Mesenchymal stem cell (in vitro differentiated cells and primary cell): ENCODE measurements at regions not wholly inside any gene's neighbourhood (a gene's known extent, or its start where the extent isn't known, plus 50 kb on each side); places are given as distances from the start of the nearest gene placed in this dataset.

Experiments
- DNase-seq: peaks from one replicate; pipeline ENCODE4 v3.0.0-alpha.2; 2013
- H2AFZ ChIP-seq: one replicate; pipeline ENCODE4 v1.6.1; 2013; ENCODE audit warnings: low read depth, mild to moderate bottlenecking, control low read depth, inconsistent platforms, low read length, moderate library complexity
- H2AK5ac ChIP-seq: 2 replicates; pipeline ENCODE4 v1.6.1; 2013; ENCODE audit warnings: low read length, moderate library complexity, mild to moderate bottlenecking, inconsistent platforms; ENCODE audit not compliant: severe bottlenecking
- H2BK120ac ChIP-seq: one replicate; pipeline ENCODE4 v1.6.1; 2013; ENCODE audit warnings: low read depth, mild to moderate bottlenecking, inconsistent platforms, low read length, moderate library complexity
- H2BK12ac ChIP-seq, 2 experiments: one replicate each; pipeline ENCODE4 v1.6.1; 2013; ENCODE audit warnings: inconsistent platforms in 2 of 2, low read length in 2 of 2, mild to moderate bottlenecking in 2 of 2, moderate library complexity in 2 of 2, control low read depth in 1 of 2
- H2BK15ac ChIP-seq: one replicate; pipeline ENCODE4 v1.6.1; 2013; ENCODE audit warnings: mild to moderate bottlenecking, low read depth, inconsistent platforms; ENCODE audit not compliant: poor library complexity, severe bottlenecking
- H2BK5ac ChIP-seq: 2 replicates; pipeline ENCODE4 v1.6.1; 2013; ENCODE audit warnings: low read depth, mild to moderate bottlenecking, low read length, control low read depth, inconsistent platforms; ENCODE audit not compliant: poor library complexity, severe bottlenecking
- H3K14ac ChIP-seq, 2 experiments: one replicate each; pipeline ENCODE4 v1.6.1; 2013; ENCODE audit warnings: inconsistent platforms in 2 of 2, low read length in 2 of 2, control low read depth in 1 of 2, mild to moderate bottlenecking in 1 of 2, moderate library complexity in 1 of 2
- H3K18ac ChIP-seq, 2 experiments: one replicate each; pipeline ENCODE4 v1.6.1; 2013; ENCODE audit warnings: inconsistent platforms in 2 of 2, low read length in 2 of 2, control low read depth in 1 of 2, low read depth in 1 of 2, mild to moderate bottlenecking in 1 of 2
- H3K23ac ChIP-seq, 2 experiments: one replicate each; pipeline ENCODE4 v1.6.1; 2013; ENCODE audit warnings: inconsistent platforms in 2 of 2, low read length in 2 of 2, mild to moderate bottlenecking in 2 of 2, moderate library complexity in 2 of 2, control low read depth in 1 of 2
- H3K27ac ChIP-seq: 2 replicates; pipeline ENCODE4 v1.5.1; 2013; ENCODE audit warnings: mild to moderate bottlenecking, moderate library complexity, low read length, control low read depth, inconsistent platforms; ENCODE audit not compliant: poor library complexity, severe bottlenecking
- H3K27me3 ChIP-seq, 2 experiments: 2 replicates each; pipeline versions ENCODE4 v1.6.1 to v1.7.0; 2013; ENCODE audit warnings: low read length in 2 of 2, mild to moderate bottlenecking in 2 of 2, moderate library complexity in 2 of 2, control low read depth in 1 of 2, inconsistent platforms in 1 of 2; ENCODE audit not compliant: control insufficient read depth in 1 of 2, insufficient read depth in 1 of 2
- H3K36me3 ChIP-seq, 2 experiments: 2 replicates each; pipeline versions ENCODE4 v1.6.1 to v1.7.0; 2013; ENCODE audit warnings: low read length in 2 of 2, control low read depth in 1 of 2, inconsistent platforms in 1 of 2, low read depth in 1 of 2, mild to moderate bottlenecking in 1 of 2; ENCODE audit not compliant: insufficient read depth in 2 of 2, control insufficient read depth in 1 of 2
- H3K4ac ChIP-seq, 2 experiments: one replicate each; pipeline ENCODE4 v1.6.1; 2013; ENCODE audit warnings: inconsistent platforms in 2 of 2, low read length in 2 of 2, mild to moderate bottlenecking in 2 of 2, moderate library complexity in 2 of 2, control low read depth in 1 of 2, low read depth in 1 of 2
- H3K4me1 ChIP-seq: 2 replicates; pipeline ENCODE4 v1.6.1; 2013; ENCODE audit warnings: low read depth, low read length, control low read depth; ENCODE audit not compliant: control insufficient read depth, insufficient read depth
- H3K4me2 ChIP-seq: 2 replicates; pipeline ENCODE4 v1.6.1; 2013; ENCODE audit warnings: low read length, mild to moderate bottlenecking, inconsistent platforms; ENCODE audit not compliant: poor library complexity, severe bottlenecking
- H3K4me3 ChIP-seq, 2 experiments: 2 replicates each; pipeline versions ENCODE4 v1.5.1 to v1.7.0; 2013; ENCODE audit warnings: low read length in 2 of 2, mild to moderate bottlenecking in 2 of 2, control low read depth in 1 of 2, low read depth in 1 of 2; ENCODE audit not compliant: insufficient read depth in 1 of 2
- H3K79me1 ChIP-seq: replicated peaks from 2 replicates; pipeline ENCODE4 v1.6.1; 2013; ENCODE audit warnings: mild to moderate bottlenecking, control low read depth, low read length, inconsistent platforms; ENCODE audit not compliant: poor library complexity, severe bottlenecking
- H3K9ac ChIP-seq: 2 replicates; pipeline ENCODE4 v1.7.0; 2013; ENCODE audit warnings: mild to moderate bottlenecking, low read length, moderate library complexity
- H3K9me3 ChIP-seq: 2 replicates; pipeline ENCODE4 v1.7.0; 2013; ENCODE audit warnings: mild to moderate bottlenecking, low read length; ENCODE audit not compliant: control insufficient read depth
- H4K8ac ChIP-seq: one replicate; pipeline ENCODE4 v1.6.1; 2013; ENCODE audit warnings: inconsistent platforms, mild to moderate bottlenecking, low read length, moderate library complexity
- H4K91ac ChIP-seq: one replicate; pipeline ENCODE4 v1.6.1; 2013; ENCODE audit warnings: mild to moderate bottlenecking, low read length, inconsistent platforms
- WGBS: methylation state at CpG from one replicate; pipeline ENCODE4 v1.1.7; 2013; ENCODE audit warnings: mixed read lengths; 5-methylcytosine and 5-hydroxymethylcytosine counted together

DNA sequence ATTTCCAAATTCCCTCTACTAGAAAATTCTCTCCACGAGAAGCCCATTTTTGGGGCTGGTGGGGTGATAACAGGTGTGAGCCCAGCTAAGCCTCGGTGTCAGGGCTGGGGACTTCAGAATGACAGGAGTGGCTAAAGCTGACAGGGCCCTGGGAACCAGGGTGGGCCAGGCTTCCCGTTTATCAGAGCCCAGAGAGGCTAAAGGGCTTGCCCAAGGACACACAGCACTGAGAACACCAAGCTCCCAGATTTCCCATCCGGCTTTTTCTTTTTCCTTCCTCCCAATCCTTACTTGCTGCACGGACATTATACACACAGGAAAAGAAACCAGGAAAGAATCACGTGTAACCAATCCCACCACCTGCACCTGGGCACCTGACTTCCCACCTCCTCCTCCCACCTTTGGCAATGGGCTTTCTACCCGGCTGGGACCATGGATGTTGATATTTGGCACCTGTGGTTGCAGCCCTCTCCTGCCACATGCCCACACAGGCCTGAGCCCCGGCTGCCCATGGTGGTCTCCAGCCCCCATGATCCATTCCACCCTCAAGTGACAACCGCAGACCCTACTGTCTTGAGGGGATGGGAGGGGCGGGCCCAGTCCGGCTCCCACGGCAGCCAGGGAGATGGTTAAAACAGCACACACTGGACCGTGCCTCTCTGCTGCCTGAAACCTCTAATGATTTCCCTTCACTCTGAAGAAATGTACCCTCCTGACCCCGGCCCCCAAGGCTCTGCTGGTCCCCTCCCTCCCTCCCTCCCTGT lies 78.9 kb downstream of the ENGASE start:
- H3K14ac ChIP-seq: no peak overlapping the region
- peaks cover 5 to 50% of the 10 kb centered on the region in 2 experiments for H3K27me3 ChIP-seq
- WGBS: 71% methylated on average over 14 of the region's 14 CpGs
- H2BK5ac ChIP-seq: no peak overlapping the region
- no peak for DNase-seq
- H3K36me3 ChIP-seq: no peaks in the 10 kb centered on the region
- peak overlapping the region; percentile 42 for H4K8ac ChIP-seq
- no peak overlapping the region for H3K23ac ChIP-seq
- H3K27ac ChIP-seq: no peak overlapping the region
- H2BK12ac ChIP-seq: no peak overlapping the region
- no peak overlapping the region for H3K4ac ChIP-seq
- H3K4me2 ChIP-seq: no peak overlapping the region
- H2AK5ac ChIP-seq: no peak overlapping the region
- no peaks in the 10 kb centered on the region for H3K79me1 ChIP-seq
- no peak overlapping the region for H2BK120ac ChIP-seq
- no peak overlapping the region for H4K91ac ChIP-seq
- H2BK15ac ChIP-seq: no peak overlapping the region
- no peak overlapping the region for H3K4me3 ChIP-seq
- no peak overlapping the region for H3K18ac ChIP-seq
- H3K9ac ChIP-seq: no peak overlapping the region
- H3K9me3 ChIP-seq: no peaks in the 10 kb centered on the region
- H3K4me1 ChIP-seq: no peaks in the 10 kb centered on the region
- no peak overlapping the region for H2AFZ ChIP-seq

DNA sequence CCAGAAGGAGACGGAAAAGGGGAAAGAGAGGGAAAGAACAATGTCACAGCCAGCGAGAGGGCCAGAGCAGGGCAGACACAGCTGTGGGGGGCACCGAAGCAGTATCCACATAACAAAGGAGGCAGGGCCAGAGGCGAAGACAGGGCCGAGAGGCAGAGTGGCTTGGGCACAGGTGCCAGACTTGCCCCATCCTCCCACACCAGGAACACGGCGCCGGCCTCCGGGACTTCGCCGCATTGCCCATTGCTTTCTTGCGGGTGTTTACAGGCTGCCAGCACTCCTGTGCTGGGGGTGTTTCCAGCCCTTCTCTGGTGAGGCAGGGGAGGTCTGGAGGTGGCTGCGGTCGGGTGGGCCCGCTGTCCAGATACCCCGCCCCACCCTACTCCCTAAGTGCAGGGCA lies 78.0 kb downstream of the ENGASE start:
- Histone ChIP-seq H3K14ac (no peak overlapping the region), H3K23ac (no peak overlapping the region), H2BK5ac (no peak overlapping the region), H2AK5ac (no peak overlapping the region), H4K91ac (no peak overlapping the region), H3K9ac (no peak overlapping the region), H3K36me3 (no peaks in the 10 kb centered on the region), H2AFZ (no peak overlapping the region), H3K4me2 (no peak overlapping the region), H3K79me1 (no peaks in the 10 kb centered on the region), H3K18ac (no peak overlapping the region), H2BK15ac (no peak overlapping the region), H3K4ac (no peak overlapping the region), H3K27me3 (peaks cover 5 to 48% of the 10 kb centered on the region in 2 experiments), H3K9me3 (no peaks in the 10 kb centered on the region), H2BK120ac (no peak overlapping the region), H4K8ac (no peak overlapping the region), H3K27ac (no peak overlapping the region), H3K4me3 (no peak overlapping the region), H2BK12ac (no peak overlapping the region), H3K4me1 (no peaks in the 10 kb centered on the region)
- 65% methylated on average over 16 of the region's 16 CpGs for WGBS
- DNase-seq: no peak

DNA sequence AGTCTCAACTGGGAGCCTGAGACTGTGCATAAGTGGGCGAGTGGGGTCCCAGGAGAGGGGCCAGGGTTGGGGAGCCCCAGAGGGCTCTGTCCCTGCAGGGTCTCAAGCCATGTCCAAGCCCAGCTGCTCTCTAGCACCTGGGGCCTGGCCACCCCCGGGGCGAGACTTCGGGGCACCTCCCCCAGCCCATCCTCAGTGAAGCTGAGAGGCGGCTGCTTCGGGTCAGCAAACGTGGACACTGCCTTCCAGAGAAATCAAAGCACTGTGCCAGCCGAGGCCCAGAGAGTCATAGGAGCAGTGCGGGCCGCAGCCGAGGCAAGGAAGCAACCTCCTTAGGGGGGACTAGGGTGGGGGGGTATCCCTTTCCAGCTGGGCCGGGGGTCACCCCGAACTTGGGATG lies 77.5 kb downstream of the ENGASE start:
- H3K4me2 ChIP-seq: no peak overlapping the region
- H3K4ac ChIP-seq: no peak overlapping the region
- no peak overlapping the region for H3K14ac ChIP-seq
- H3K79me1 ChIP-seq: no peaks in the 10 kb centered on the region
- no peak for DNase-seq
- H4K91ac ChIP-seq: no peak overlapping the region
- no peak overlapping the region for H2AFZ ChIP-seq
- H2BK12ac ChIP-seq: no peak overlapping the region
- H2BK120ac ChIP-seq: no peak overlapping the region
- no peak overlapping the region for H3K23ac ChIP-seq
- no peak overlapping the region for H2BK15ac ChIP-seq
- no peak overlapping the region for H3K18ac ChIP-seq
- H3K9me3 ChIP-seq: no peaks in the 10 kb centered on the region
- no peaks in the 10 kb centered on the region for H3K4me1 ChIP-seq
- H3K4me3 ChIP-seq: no peak overlapping the region
- H3K27me3 ChIP-seq: peaks cover 5 to 45% of the 10 kb centered on the region in 2 experiments
- no peak overlapping the region for H3K9ac ChIP-seq
- 51% methylated on average over 12 of the region's 13 CpGs for WGBS
- H2BK5ac ChIP-seq: no peak overlapping the region
- no peaks in the 10 kb centered on the region for H3K36me3 ChIP-seq
- no peak overlapping the region for H3K27ac ChIP-seq
- no peak overlapping the region for H4K8ac ChIP-seq
- H2AK5ac ChIP-seq: no peak overlapping the region

DNA sequence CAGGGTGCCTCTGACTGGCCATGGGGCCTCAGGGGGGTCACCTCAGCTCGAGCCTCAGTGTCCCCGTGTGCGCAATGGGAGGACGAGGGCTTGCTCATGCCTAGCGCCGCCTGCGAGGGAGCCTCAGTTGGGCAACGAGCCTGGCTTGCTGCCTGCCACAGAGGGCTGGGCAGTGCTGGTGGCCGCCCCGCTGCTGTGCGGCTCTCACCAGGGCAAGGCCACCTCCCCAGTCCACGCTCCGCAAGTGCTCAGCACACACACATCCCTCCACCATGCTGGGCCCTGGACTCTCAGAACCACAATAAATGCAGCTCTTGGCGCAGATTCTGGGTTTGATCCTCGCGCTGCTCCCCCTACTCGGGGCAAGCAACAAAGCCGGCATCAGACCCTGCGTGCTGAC lies 76.2 kb downstream of the ENGASE start:
- no peak overlapping the region for H3K4ac ChIP-seq
- H3K27me3 ChIP-seq: peaks cover 5 to 42% of the 10 kb centered on the region in 2 experiments
- H3K79me1 ChIP-seq: no peaks in the 10 kb centered on the region
- H3K4me3 ChIP-seq: no peak overlapping the region
- no peaks in the 10 kb centered on the region for H3K36me3 ChIP-seq
- no peak overlapping the region for H3K23ac ChIP-seq
- WGBS: 88% methylated on average over 19 of the region's 19 CpGs
- H2AFZ ChIP-seq: no peak overlapping the region
- DNase-seq: no peak
- no peak overlapping the region for H2BK120ac ChIP-seq
- no peak overlapping the region for H3K18ac ChIP-seq
- no peak overlapping the region for H2BK5ac ChIP-seq
- no peaks in the 10 kb centered on the region for H3K4me1 ChIP-seq
- H3K9me3 ChIP-seq: no peaks in the 10 kb centered on the region
- no peak overlapping the region for H4K91ac ChIP-seq
- no peak overlapping the region for H4K8ac ChIP-seq
- H3K4me2 ChIP-seq: no peak overlapping the region
- H3K14ac ChIP-seq: no peak overlapping the region
- H2AK5ac ChIP-seq: no peak overlapping the region
- H2BK12ac ChIP-seq: no peak overlapping the region
- H2BK15ac ChIP-seq: no peak overlapping the region
- no peak overlapping the region for H3K9ac ChIP-seq
- H3K27ac ChIP-seq: no peak overlapping the region
